NCI-H526 (cell line): ENCODE measurements at regions not wholly inside any gene's neighbourhood (a gene's known extent, or its start where the extent isn't known, plus 50 kb on each side); places are given as distances from the start of the nearest gene placed in this dataset.
A peak's percentile ranks its signal among the peaks of the same experiment; 100 is the strongest.

Experiments
- DNase-seq, 2 experiments: peaks; one replicate each; lab custom pipeline; 2025; lab: John Stamatoyannopoulos, UW

DNA sequence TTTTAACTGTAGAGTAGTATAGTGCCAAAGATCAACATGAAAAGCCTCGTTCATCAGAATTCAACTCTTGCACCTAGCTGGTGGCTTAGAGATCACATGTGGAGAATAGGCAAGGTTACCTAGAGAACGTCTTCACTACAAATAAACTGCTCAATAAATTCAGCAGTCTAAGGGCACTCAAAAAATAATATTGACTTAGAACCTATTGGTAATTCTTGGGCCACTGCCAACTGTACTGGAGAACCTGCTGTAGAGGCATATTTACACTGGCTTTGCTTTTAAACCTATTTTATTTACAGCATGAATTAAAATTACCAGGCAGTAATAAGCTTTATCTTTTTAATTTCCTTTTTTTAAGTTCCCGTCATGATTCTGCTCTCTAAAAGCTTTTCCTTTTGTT is 343.7 kb downstream of the PDHA2 start:
- DNase-seq = no peak

DNA sequence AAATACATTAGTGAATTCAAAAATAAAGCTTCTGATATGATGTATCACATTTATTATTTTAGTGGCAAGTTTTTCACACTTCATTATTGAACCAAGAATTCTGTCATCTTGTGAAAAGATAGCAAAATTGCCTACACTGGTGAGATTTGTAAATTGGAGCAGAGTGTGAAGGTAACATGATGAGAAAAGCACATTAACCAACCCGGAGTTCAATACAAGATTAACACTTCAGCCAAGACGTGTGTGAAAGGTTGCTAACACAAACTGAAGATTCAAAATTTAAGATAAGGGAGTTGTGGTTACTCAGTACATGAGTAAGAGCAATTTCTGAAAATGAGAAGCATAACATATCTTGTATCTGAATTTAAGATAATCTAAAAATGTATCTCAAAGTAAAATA is 346.7 kb downstream of the PDHA2 start:
- no peak for DNase-seq

DNA sequence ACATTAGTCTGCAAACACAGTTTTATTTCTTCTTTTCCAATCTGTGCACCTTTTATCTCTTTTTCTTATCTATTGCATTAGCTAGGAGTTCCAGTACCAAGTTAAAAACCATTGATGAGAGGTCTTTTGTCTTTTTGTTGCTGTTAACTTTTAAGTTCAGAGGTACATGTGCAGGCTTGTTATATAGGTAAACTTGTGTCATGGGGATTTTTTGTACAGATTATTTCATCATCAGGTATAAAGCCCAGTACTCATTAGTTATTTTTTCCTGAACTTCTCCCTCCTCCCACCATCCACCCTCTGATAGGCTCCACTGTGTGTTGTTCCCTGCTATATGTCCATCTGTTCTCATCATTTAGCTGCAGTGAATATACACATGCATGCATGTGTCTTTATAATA is 349.9 kb downstream of the PDHA2 start:
- no peak for DNase-seq

DNA sequence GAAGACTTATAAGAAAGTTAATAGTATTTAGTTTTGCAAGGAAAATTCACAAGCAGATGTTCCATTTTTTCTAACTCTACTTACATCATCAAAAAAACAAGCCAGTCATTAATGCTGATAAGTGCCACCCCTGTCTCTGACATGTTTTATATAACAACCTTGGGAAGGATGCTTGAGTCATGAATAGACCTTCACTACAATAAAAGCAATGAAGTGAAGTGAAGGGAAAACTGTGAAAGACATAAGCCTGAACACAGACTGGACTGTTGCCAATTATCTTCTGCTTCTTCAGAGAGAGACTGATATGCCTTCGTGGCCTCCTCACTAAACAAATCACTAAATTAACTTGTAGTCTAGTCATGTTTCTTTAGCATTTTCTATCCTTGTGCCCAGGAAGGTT is 353.2 kb downstream of the PDHA2 start:
- no peak for DNase-seq

DNA sequence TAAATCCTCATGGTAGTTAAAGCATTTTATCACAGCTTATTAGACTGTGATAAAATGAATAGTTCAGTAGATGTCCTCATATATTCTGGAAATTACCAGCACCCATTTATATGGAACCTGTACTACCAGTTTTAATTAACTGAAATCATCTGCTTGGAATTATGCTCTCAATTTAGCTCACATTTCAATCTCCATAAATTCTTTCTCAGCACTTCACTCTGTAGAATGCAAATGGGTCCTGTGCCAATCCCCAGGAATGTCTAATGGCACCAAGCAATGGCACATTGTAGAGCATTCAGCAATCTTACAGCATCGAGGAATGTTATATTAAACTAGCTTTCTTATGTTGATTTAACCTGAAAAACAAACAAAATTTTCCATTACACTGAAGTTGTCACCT is 355.1 kb downstream of the PDHA2 start:
- no peak for DNase-seq

DNA sequence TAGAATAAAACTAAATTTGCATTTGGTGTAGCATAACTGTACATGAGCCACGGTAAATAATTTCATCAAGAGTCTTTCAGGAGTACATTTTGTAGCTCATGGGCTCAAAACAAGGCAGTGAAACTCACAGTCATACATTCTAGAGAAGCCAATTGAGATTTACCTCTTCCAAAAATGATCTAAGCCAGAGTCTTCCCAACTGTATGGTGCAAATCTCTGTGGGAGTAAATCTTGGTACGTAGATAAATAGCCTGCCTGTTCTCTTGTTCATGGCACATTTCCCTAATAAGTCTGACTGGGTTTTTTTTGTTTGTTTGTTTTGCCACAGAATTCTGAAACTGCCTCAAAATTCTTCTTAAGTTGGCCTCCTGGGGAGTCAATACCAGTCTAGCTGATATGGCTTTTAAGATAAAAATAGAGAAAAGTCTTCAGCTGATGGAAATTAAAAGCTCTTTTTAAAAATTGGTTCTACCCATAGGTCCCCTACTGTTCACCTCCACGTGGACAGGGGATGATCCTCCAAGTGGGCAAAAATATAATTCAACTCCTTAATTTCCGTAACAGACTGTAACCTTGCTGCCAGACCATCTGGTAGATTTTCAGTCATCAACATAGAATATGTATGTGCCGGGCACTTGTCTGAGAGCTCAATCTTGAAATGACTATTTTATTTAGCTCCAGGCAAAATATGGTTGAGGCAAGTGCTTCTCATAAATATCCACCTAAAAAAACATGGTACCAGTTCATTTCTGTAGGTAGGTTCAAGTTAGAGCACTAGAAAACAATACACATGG is 365.4 kb downstream of the PDHA2 start:
- no peak for DNase-seq

DNA sequence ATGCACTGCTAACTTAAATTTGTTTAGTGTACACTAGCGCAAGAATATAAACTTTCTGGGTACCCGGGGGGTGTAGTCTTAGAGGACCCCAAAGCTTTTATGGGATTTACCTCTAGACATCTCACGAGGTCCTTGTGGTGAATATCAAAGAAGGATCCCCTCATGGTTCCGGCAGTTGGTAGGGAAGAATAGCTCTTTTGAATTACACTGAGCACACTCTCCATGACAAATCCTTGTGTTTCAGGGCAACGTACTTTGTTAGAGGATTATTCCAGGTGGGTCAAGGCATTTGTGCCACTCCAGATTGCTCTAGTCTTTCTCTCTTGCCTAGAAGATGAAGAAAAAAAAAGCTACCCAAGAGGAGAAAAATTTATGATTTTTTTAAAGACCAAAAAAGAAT is 387.6 kb downstream of the PDHA2 start:
- no peak for DNase-seq

DNA sequence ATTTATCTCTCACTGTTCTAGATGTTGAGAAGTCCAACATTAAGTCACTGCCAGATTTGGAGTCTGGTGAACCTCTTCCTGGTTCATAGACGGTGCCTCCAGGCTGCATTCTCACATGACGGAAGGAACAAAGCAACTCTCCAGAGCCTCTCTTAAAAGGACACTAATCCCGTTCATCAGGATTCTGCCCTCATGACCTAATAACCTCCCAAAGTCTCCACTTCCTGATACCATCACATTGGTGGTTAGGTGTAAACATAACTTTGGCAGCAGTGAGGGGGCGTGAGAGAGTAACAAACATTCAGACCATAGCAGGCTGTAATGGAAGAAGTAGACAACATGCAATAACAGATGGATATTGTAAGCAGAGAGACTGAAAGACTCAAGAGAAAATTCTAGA is 388.6 kb downstream of the PDHA2 start:
- no peak for DNase-seq

DNA sequence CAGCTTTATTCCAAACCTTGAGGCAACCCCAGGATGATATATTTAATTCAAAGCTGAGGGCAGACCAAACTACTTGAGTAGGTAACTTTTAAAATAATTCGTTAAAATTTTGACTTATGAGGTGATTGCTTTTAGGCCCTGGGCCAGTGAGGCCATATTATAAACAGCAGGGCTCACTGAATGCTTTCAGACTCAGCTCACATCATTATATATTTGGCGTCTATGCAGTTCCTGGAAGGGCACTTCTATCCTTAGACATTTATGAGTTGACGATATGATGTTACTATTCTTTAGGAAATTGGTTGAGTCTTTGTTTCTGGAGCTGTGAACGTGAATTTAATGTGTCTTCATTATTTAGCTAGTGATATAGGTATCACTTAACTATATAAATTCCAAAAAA is 400.1 kb downstream of the PDHA2 start:
- DNase-seq = no peak

DNA sequence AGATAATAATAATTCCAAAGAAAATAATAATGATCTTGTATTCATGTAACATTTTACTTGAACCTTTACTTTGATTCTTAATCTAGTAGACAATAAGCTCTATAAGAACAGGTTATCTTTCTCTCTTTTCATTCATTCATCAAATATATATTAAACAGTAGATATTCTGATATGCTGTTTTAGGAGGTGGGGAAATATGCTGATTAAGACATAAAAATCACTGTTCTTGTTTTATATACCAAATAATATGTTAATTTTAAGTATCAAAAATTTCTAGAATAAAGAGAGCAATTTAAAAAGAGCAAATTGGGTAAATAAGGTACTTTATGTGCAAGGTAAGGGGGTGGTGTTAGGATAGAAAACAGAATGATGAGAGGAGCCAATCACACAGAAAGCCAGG is 401.9 kb downstream of the PDHA2 start:
- DNase-seq = no peak

DNA sequence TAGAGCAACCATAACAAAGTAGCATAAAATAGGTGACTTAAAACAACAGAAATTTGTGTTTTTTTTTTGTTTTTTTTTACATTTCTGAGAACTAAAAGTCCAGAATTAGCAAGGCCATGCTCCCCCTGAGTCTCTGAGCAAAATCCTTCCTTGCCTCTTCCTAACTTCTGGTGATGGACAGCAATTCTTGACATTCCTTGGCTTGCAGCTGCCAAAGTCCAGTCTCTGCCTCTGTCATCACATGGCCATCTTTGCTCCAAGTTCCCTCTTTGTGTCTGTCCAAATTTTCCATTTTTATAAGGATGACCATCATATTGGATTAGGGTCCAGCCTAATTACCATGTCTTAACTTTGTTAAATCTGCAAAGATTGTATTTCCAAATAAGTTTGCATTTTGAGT is 407.2 kb downstream of the PDHA2 start:
- DNase-seq = no peak

DNA sequence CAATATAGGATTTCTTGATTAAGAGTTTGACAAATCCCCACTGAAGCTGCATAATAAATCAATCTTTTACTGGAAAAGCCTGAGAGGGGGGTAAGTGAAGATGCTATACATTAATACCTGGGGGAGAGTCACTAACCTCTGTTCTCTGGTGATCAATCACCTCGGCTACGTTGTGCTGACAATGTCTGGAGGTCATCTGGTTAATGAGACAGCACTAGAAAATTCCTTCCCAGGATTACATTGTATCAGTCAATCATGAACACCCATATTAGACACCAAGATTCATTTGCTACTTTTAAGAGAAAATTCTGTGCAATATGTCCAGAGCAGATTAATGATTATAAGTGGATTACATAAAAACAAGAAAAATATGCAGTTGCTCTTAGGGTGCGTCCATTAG is 408.3 kb downstream of the PDHA2 start:
- no peak for DNase-seq

DNA sequence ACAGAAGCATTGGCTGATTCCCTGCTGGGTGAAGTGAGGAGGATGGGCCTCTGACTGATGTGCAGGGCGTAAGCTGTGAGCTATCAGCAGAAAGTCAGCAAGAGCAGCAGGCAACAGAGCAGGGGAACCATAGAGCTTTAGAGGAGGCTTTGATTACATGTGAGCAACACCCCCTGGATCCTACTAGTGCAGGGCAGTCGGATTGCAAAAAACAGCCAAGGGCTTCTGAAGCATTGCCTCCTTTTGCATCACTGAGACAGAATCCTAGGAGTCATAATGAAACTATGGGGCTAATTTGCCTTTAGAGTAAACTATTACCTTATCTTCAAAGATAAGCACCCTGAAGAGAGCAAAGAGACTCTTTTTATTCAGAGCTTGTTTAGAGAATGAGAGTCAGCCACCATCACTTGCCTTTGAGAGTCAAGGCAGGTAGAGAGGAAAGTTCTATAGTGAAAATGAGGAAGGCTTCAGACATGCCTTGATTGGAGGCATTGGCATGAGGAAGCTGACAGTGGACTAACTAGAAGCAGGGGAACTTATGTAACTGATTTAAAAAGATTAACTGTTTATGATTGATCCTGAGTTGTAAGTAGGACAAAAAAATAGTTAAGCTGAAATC is 420.3 kb downstream of the PDHA2 start:
- no peak for DNase-seq

DNA sequence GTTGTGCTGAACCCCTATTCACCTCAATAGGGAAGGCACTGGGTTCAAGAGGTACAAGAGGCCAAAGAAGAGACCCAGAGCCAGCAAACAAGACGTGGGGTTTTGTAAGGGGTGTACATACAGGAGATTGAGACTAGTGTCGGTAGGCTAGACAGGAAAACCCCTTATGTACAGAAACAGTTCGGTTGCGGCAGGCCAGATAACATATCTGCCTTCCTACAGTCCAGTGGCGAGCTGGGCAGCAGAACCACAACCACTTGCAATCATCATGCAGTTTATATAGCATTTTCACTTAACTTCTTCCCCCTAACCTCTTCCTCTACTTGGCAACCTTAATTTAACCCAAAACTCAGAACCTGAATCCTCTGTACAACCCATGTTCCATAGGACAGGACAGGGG is 422.2 kb downstream of the PDHA2 start:
- DNase-seq = no peak

DNA sequence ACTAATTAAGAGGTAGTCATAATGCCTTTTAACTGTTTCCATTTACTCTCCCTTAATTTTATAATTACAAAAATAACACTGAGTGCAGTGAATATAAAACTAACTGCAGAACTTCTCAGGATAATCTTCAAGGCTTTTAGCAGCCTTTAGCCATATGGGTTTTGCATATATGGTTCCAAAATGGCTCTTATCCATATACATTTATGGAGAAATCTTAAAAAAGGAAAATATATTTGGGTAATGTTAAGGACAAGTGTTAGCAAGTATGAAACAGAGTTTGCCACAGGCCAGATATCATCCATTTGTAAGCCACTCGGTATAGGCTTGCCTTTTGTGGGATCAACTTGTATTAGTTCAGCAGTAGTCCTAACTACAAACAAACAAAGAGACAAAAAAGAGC is 423.4 kb downstream of the PDHA2 start:
- DNase-seq = no peak

DNA sequence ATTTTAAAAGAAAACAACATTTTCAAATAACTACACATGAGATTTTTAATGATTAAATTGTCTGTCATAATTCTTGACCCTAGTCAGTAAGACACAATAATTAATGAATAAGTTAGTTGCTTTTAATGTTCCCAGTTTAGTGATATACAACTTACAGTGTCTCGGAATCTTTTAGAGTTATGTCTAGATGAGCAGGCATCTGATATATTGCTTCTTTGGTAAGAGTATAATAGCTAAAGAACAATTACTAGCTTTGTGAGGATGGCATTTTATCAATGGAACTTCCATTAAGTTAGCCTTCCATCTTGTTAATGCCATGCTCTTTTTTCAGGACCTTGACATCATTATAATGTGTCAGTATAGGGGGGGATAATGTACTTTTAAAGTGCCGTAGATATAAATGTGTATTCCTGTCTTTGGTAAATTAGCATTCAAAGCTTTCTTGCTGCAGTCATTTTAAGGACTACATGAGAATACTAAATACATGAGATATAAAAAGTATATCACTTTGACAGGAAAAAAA is 425.1 kb downstream of the PDHA2 start:
- no peak for DNase-seq

DNA sequence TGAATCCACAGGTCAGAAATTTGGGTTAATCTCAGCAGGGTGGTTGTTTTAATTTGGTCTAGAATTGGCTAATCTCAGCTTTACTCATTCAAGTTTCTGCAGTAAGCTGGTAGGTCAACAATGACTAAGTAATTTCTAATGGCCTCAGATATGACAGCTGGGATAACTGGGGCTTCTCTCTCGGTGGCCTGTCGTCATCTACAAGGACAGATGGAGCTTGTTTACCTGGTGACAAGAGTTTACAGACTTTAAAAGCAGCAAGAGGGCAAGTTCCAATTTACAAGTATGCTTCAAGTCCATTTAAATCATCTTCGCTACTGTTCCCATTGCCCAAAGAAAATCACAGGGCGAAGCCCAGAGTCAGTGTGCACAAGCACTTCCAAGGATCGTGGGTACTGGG is 453.9 kb downstream of the PDHA2 start:
- DNase-seq = no peak

DNA sequence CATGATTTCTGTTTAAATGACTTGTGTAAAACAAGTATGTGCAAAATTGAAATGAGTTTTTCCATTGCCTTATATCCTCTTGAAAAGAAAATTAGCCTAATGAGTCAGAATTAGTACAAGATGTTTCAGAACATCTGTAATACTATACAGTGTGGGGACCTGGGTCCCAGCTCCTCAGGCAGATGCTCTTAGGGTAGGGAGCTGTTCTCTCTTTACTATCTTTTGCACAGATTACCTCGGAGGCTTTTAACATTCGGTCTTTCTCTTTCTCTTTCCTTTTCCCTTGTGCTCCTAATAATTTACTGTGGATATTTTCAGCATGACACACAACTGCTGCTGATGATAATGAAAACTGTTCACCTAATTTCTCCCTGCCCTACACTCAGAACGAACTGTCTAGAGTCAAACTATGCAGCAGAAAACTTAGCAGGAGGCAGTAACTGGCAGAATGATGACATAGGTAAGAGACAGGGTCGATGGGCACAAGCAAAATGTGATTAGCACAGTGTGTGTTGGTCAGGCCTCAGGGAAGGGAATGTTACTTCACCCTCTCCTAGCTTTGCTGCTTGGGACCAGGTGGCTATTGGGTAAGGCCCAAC is 455.3 kb downstream of the PDHA2 start:
- DNase-seq = no peak

DNA sequence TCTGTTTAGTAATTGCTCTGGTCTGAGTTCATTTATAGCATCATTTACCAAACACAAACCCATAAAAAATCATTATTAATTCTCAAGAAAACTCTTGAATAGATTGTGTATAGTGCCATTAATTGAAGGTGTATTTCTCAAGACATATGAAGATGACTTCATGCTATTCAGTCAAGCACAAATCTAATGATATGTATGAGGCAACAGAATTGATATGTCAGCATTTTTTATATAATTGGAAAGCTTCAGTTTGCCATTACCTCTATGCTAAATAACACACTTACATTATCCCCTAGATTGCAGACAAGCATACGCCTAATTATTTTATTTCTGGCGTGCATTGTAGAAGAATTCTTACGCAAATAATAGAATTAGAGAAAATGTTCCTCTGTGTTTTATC is 461.8 kb downstream of the PDHA2 start:
- DNase-seq = no peak

DNA sequence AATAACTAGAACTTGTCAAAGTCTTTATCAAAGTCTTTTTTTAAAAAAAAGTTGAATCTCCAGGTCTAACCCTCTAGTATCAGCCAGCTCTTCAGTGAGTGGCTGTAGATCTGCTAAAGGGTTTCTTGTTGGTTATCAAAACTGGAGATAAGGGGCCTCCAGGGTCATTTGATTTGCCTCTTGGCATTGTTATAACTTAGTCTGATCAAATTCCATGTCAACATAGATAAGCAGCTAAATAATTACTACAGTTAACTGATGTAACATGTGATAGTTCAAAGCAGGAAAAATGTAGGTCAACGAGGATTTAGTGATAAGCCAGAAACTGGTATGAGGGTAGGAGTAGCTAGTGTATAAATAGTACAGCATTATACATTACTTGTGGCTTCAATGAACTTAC is 465.1 kb downstream of the PDHA2 start:
- no peak for DNase-seq

DNA sequence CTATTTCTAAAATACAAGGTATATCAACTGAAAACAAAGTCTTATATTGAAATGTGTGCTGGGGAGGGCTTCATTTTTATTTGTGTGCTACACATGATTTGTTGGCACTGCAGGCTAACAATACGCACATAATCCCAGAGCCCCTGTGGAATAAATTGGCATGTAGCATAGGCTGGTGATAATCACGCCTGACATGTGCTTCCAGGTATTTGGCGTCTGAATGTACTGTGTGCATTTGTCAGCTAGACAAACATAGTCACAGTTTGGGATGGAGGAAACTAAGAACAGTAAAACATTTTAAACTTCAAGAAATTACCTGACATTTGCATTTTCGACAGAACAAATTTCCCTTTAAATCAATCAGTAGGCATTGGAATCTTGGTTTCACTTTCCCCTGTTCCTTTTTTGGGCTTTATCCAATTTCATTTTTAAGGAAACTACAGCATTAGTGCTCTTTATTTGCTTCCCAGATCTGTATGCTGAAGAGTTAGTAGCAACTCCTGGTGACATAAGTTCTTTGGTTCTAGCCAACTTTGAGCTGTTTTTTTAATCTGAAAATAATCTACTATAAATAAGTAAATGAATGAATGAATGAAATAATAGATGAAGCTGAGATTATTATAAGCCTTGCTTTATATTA is 472.3 kb downstream of the PDHA2 start:
- DNase-seq = no peak

DNA sequence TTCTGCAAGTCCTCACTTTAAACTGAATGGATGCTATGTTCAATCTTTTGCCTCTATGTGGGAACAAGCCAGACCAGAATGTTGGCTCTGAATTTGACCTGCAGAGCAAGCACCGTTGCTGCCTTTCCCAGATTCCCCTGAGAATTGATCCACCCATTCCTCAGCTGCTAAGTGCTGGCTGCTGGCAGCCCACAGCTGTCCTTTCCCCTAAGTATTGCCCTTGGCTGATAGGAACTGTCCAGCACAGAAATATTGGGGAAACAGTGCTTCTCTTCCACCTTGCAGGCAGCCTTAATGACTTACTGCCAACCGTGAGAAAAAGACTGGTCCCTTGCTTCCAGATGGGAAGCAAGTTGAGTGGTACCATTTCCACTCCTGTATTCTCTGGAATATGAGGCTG is 475.9 kb downstream of the PDHA2 start:
- DNase-seq = peak in 1 of 2 experiments; percentile 7

DNA sequence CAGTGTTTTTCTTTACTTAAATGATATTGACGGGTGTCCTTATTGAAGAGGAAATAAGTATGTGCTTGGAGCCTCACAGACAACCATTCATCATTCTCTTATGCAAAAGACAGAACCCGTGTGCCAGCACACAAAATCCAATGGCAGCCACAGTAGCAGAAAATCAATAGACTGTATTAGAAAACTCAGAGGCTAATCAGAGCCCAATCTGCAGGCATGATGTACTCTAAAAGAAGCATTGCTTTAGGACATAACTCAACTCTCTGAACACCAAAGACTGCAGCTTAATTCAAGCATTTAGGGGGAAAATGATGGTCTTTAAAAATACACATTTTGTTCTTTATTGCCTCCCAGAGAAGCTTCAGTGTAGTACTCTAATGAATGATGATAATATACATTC is 476.9 kb downstream of the PDHA2 start:
- DNase-seq = no peak
